Lower leg skin (tissue), 3 donors: ENCODE measurements at regions not wholly inside any gene's neighbourhood (a gene's known extent, or its start where the extent isn't known, plus 50 kb on each side); places are given as distances from the start of the nearest gene placed in this dataset.
"Not testable (repeated sequence)": the region's sequence is repeated elsewhere in the genome, so short reads cannot be mapped to it uniquely, and the experiment has no call there.

Experiments
- POLR2A ChIP-seq, 2 donors: fragments of 450-650 bp; IDR thresholded peaks; one replicate each; pipeline ENCODE4 v1.6.1; 2016 to 2017; ENCODE audit warnings: antibody characterized with exemption in 2 of 2, mild to moderate bottlenecking in 1 of 2, moderate library complexity in 1 of 2
- TF ChIP-seq, protein P1 (sequence below), 3 donors: fragments of 450-650 bp; IDR thresholded peaks; one replicate each; pipeline ENCODE4 v1.5.1; 2016; ENCODE audit warnings: antibody characterized with exemption in 3 of 3, mild to moderate bottlenecking in 3 of 3, moderate library complexity in 2 of 3

DNA sequence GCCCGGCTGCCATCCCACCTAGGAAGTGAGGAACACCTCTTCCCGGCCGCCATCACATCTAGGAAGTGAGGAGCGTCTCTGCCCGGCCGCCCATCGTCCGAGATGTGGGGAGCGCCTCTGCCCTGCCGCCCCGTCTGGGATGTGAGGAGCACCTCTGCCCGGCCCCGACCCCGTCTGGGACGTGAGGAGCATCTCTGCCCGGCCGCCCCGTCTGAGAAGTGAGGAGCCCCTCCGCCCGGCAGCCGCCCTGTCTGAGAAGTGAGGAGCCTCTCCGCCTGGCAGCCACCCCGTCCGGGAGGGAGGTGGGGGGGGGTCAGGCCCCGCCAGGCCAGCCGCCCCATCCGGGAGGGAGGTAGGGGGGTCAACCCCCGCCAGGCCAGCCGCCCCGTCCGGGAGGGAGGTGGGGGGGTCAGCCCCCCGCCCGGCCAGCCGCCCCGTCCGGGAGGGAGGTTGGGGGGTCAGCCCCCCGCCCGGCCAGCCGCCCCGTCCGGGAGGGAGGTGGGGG, 330.0 kb downstream of the CBLN1 start:
- TF ChIP-seq, protein P1, sequence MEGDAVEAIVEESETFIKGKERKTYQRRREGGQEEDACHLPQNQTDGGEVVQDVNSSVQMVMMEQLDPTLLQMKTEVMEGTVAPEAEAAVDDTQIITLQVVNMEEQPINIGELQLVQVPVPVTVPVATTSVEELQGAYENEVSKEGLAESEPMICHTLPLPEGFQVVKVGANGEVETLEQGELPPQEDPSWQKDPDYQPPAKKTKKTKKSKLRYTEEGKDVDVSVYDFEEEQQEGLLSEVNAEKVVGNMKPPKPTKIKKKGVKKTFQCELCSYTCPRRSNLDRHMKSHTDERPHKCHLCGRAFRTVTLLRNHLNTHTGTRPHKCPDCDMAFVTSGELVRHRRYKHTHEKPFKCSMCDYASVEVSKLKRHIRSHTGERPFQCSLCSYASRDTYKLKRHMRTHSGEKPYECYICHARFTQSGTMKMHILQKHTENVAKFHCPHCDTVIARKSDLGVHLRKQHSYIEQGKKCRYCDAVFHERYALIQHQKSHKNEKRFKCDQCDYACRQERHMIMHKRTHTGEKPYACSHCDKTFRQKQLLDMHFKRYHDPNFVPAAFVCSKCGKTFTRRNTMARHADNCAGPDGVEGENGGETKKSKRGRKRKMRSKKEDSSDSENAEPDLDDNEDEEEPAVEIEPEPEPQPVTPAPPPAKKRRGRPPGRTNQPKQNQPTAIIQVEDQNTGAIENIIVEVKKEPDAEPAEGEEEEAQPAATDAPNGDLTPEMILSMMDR (IDR thresholded peaks at IDR 0.05), result not testable (repeated sequence)
- TF ChIP-seq POLR2A (IDR thresholded peaks at IDR 0.05), result not testable (repeated sequence)
